H1 (cell line): ENCODE measurements at regions not wholly inside any gene's neighbourhood (a gene's known extent, or its start where the extent isn't known, plus 50 kb on each side); places are given as distances from the start of the nearest gene placed in this dataset.

Source experiments
- CTCF ChIA-PET: fragments of 300-600 bp; sonication (Branson Sonifier 250); formaldehyde crosslinking; loops from one replicate; lab custom pipeline; 2021; ENCODE audit not compliant: partially characterized antibody; lab: Charles Lee
- POLR2A ChIA-PET: fragments of 300-600 bp; sonication (Branson Sonifier 250); formaldehyde crosslinking; loops from one replicate; lab custom pipeline; 2021; ENCODE audit warnings: inconsistent platforms; ENCODE audit not compliant: partially characterized antibody; lab: Charles Lee
- DNase-seq, 2 experiments: peaks; one replicate each; pipeline versions ENCODE4 v3.0.0 to v3.0.0-alpha.2; 2010 to 2022; ENCODE audit warnings: low spot score in 2 of 2, low read depth in 1 of 2, mixed read lengths in 1 of 2
- FAIRE-seq: peaks from 2 replicates; lab custom pipeline; 2011; peaks lifted over from hg19 to GRCh38; lab: Jason Lieb, UNC
- H2AFZ ChIP-seq: 2 replicates; pipeline ENCODE4 v1.8.1; 2012; ENCODE audit warnings: low read length, inconsistent platforms
- H2AK5ac ChIP-seq: 2 replicates; pipeline ENCODE4 v1.6.1; 2013; ENCODE audit warnings: low read depth, low read length
- H2BK120ac ChIP-seq: replicated peaks from 2 replicates; pipeline ENCODE3; 2013; ENCODE audit warnings: low read depth, low read length, inconsistent platforms
- H2BK12ac ChIP-seq: 2 replicates; pipeline ENCODE4 v1.6.1; 2013; ENCODE audit warnings: low read depth, low read length
- H2BK15ac ChIP-seq: 2 replicates; pipeline ENCODE4 v1.6.1; 2013; ENCODE audit warnings: low read length
- H2BK20ac ChIP-seq: 2 replicates; pipeline ENCODE4 v1.6.1; 2013; ENCODE audit warnings: low read length
- H2BK5ac ChIP-seq: 2 replicates; pipeline ENCODE4 v1.6.1; 2013; ENCODE audit warnings: low read depth, low read length
- H3K14ac ChIP-seq: 2 replicates; pipeline ENCODE4 v1.6.1; 2013; ENCODE audit warnings: inconsistent platforms; ENCODE audit not compliant: insufficient read length
- H3K18ac ChIP-seq: 2 replicates; pipeline ENCODE4 v1.6.1; 2013; ENCODE audit warnings: low read length; ENCODE audit errors: extremely low read depth
- H3K23ac ChIP-seq: 2 replicates; pipeline ENCODE4 v1.6.1; 2013; ENCODE audit warnings: inconsistent platforms; ENCODE audit not compliant: insufficient read length
- H3K23me2 ChIP-seq: 2 replicates; pipeline ENCODE4 v1.6.1; 2013; ENCODE audit warnings: low read depth, low read length
- H3K27ac ChIP-seq: 2 replicates; pipeline ENCODE4 v1.6.1; 2011; ENCODE audit warnings: low read depth, low read length, inconsistent platforms
- H3K27me3 ChIP-seq, 4 experiments: replicated peaks in 1 of 4; 1 replicate in 1 of 4; 2 replicates in 3 of 4; pipeline versions ENCODE4 v1.6.1 to v1.8.1; 2011 to 2013; ENCODE audit warnings: low read length in 3 of 4, mild to moderate bottlenecking in 3 of 4, inconsistent platforms in 2 of 4, mixed read lengths in 2 of 4, moderate library complexity in 1 of 4; ENCODE audit not compliant: control insufficient read depth in 3 of 4, insufficient read depth in 3 of 4; ENCODE audit errors: extremely low read depth in 1 of 4
- H3K36me3 ChIP-seq, 4 experiments: 2 replicates each; pipeline versions ENCODE4 v1.6.1 to v1.8.1; 2011 to 2013; ENCODE audit warnings: mild to moderate bottlenecking in 4 of 4, low read length in 3 of 4, moderate library complexity in 2 of 4, control low read depth in 1 of 4, inconsistent platforms in 1 of 4; ENCODE audit not compliant: insufficient read depth in 4 of 4, control insufficient read depth in 2 of 4
- H3K4ac ChIP-seq: replicated peaks from 2 replicates; pipeline ENCODE3; 2013; ENCODE audit warnings: low read length, low read depth, mixed read lengths, inconsistent platforms; ENCODE audit not compliant: insufficient read length
- H3K4me1 ChIP-seq, 4 experiments: replicated peaks in 1 of 4; 1 replicate in 1 of 4; 2 replicates in 3 of 4; pipeline versions ENCODE4 v1.6.1 to v1.8.1; 2011 to 2013; ENCODE audit warnings: low read length in 3 of 4, inconsistent platforms in 2 of 4, mixed read lengths in 1 of 4; ENCODE audit not compliant: insufficient read depth in 4 of 4, control insufficient read depth in 3 of 4
- H3K4me2 ChIP-seq, 2 experiments: 2 replicates each; pipeline versions ENCODE4 v1.6.1 to v1.8.1; 2011 to 2013; ENCODE audit warnings: low read depth in 2 of 2, low read length in 2 of 2, control low read depth in 1 of 2, inconsistent platforms in 1 of 2, mild to moderate bottlenecking in 1 of 2; ENCODE audit not compliant: insufficient read depth in 1 of 2
- H3K4me3 ChIP-seq, 4 experiments: fragments of 200-600, 300-600 bp in 1 of 4; sonication (generic), shearing (Covaris generic), sonication (Bioruptor Twin) in 1 of 4; 2 replicates each; pipeline versions ENCODE4 v1.5.1 to v1.8.1; 2011 to 2016; ENCODE audit warnings: low read length in 4 of 4, low read depth in 3 of 4, control low read depth in 2 of 4, inconsistent platforms in 2 of 4, mild to moderate bottlenecking in 2 of 4, mixed read lengths in 1 of 4, moderate library complexity in 1 of 4; ENCODE audit not compliant: insufficient read depth in 2 of 4; ENCODE audit errors: extremely low read depth in 1 of 4
- H3K56ac ChIP-seq: replicated peaks from 2 replicates; pipeline ENCODE3; 2013; ENCODE audit warnings: low read depth, mild to moderate bottlenecking, mixed read lengths, low read length, inconsistent platforms; ENCODE audit not compliant: insufficient read length
- H3K79me1 ChIP-seq: 2 replicates; pipeline ENCODE4 v1.6.1; 2013; ENCODE audit warnings: low read depth, low read length, control low read depth
- H3K79me2 ChIP-seq, 2 experiments: 2 replicates each; pipeline versions ENCODE4 v1.6.1 to v1.8.1; 2012 to 2013; ENCODE audit warnings: low read length in 2 of 2, mild to moderate bottlenecking in 2 of 2, inconsistent platforms in 1 of 2; ENCODE audit not compliant: insufficient read depth in 2 of 2, control insufficient read depth in 1 of 2
- H3K9ac ChIP-seq, 4 experiments: replicated peaks in 1 of 4; 1 replicate in 1 of 4; 2 replicates in 3 of 4; pipeline versions ENCODE4 v1.6.1 to v1.8.1; 2011 to 2013; ENCODE audit warnings: low read depth in 3 of 4, low read length in 3 of 4, control low read depth in 2 of 4, mild to moderate bottlenecking in 2 of 4, moderate library complexity in 2 of 4, inconsistent platforms in 1 of 4; ENCODE audit errors: extremely low read depth in 1 of 4
- H3K9me3 ChIP-seq, 2 experiments: 2 replicates each; pipeline versions ENCODE4 v1.6.1 to v1.8.1; 2012 to 2013; ENCODE audit warnings: mild to moderate bottlenecking in 2 of 2, moderate library complexity in 2 of 2, control low read depth in 1 of 2, inconsistent platforms in 1 of 2, low read depth in 1 of 2, low read length in 1 of 2, mixed read lengths in 1 of 2; ENCODE audit not compliant: insufficient read depth in 2 of 2
- H4K20me1 ChIP-seq, 2 experiments: replicated peaks in 1 of 2; 2 replicates each; pipeline versions ENCODE3 to v1.8.1; 2011 to 2013; ENCODE audit warnings: inconsistent platforms in 2 of 2, low read length in 2 of 2, mild to moderate bottlenecking in 1 of 2; ENCODE audit not compliant: insufficient read depth in 2 of 2, control insufficient read depth in 1 of 2
- H4K5ac ChIP-seq: 2 replicates; pipeline ENCODE4 v1.6.1; 2013; ENCODE audit warnings: low read length, low read depth, mixed read lengths, inconsistent platforms; ENCODE audit not compliant: insufficient read length
- H4K8ac ChIP-seq: 2 replicates; pipeline ENCODE4 v1.8.0; 2013; ENCODE audit warnings: mild to moderate bottlenecking, moderate library complexity, low read length, inconsistent platforms; ENCODE audit not compliant: insufficient read depth; ENCODE audit errors: extremely low read depth
- H4K91ac ChIP-seq: replicated peaks from 2 replicates; pipeline ENCODE3; 2013; ENCODE audit warnings: low read length, mixed read lengths, inconsistent platforms; ENCODE audit not compliant: insufficient read length
- BACH1 ChIP-seq: IDR thresholded peaks from 2 replicates; pipeline ENCODE4 v1.6.1; 2012; ENCODE audit warnings: low read length, improper control_type of control experiment
- BRCA1 ChIP-seq: IDR thresholded peaks from 2 replicates; pipeline ENCODE4 v1.6.1; 2012; ENCODE audit warnings: low read depth, low read length, improper control_type of control experiment
- CREB1 ChIP-seq: IDR thresholded peaks from 2 replicates; pipeline ENCODE4 v1.6.1; 2012; ENCODE audit warnings: inconsistent platforms
- CTBP2 ChIP-seq: IDR thresholded peaks from 2 replicates; pipeline ENCODE4 v1.7.0; 2011; ENCODE audit warnings: borderline replicate concordance, mild to moderate bottlenecking, moderate library complexity, mixed read lengths, low read length; ENCODE audit not compliant: insufficient read depth, insufficient read length
- EGR1 ChIP-seq: IDR thresholded peaks from 2 replicates; pipeline ENCODE4 v1.6.1; 2011; ENCODE audit warnings: low read depth, low read length, borderline replicate concordance
- JUN ChIP-seq: IDR thresholded peaks from 2 replicates; pipeline ENCODE4 v1.6.1; 2011; ENCODE audit warnings: low read depth, mild to moderate bottlenecking, improper control_type of control experiment, low read length
- KDM1A ChIP-seq: fragments of 200-600, 300-600 bp; sonication (generic); IDR thresholded peaks from 2 replicates; pipeline ENCODE4 v1.7.1; 2016; ENCODE audit warnings: mild to moderate bottlenecking, low read length, borderline replicate concordance
- POLR2A ChIP-seq, 2 experiments: IDR thresholded peaks; 1 replicate in 1 of 2; 2 replicates in 1 of 2; pipeline ENCODE4 v1.6.1; 2011; ENCODE audit warnings: low read depth in 2 of 2, low read length in 2 of 2, mild to moderate bottlenecking in 2 of 2; ENCODE audit errors: control extremely low read depth in 1 of 2
- POU5F1 ChIP-seq: IDR thresholded peaks from 2 replicates; pipeline ENCODE4 v1.6.1; 2011; ENCODE audit warnings: low read depth, mild to moderate bottlenecking, low read length, moderate library complexity
- RBBP5 ChIP-seq: IDR thresholded peaks from 2 replicates; pipeline ENCODE4 v1.7.1; 2012; ENCODE audit warnings: low read depth, mild to moderate bottlenecking, inconsistent platforms, low read length, moderate library complexity, borderline replicate concordance
- RXRA ChIP-seq: IDR thresholded peaks from 2 replicates; pipeline ENCODE4 v1.6.1; 2011; ENCODE audit warnings: low read depth, mild to moderate bottlenecking, low read length, moderate library complexity; ENCODE audit not compliant: insufficient read depth
- SAP30 ChIP-seq: fragments of 300-600 bp; sonication (generic); IDR thresholded peaks from 2 replicates; pipeline ENCODE4 v1.7.1; 2012; ENCODE audit warnings: low read length, moderate library complexity, mild to moderate bottlenecking, inconsistent platforms; ENCODE audit not compliant: insufficient read depth, insufficient replicate concordance
- SIN3A ChIP-seq, 2 experiments: IDR thresholded peaks in 1 of 2; conservative IDR thresholded peaks in 1 of 2; 2 replicates each; pipeline ENCODE4 v1.6.1; 2011 to 2012; ENCODE audit warnings: low read length in 2 of 2, improper control_type of control experiment in 1 of 2, low read depth in 1 of 2, mild to moderate bottlenecking in 1 of 2
- SUZ12 ChIP-seq: fragments of 200-600 bp; sonication (generic); IDR thresholded peaks from 2 replicates; pipeline ENCODE4 v1.6.1; 2012; ENCODE audit warnings: mild to moderate bottlenecking, inconsistent platforms, low read length, moderate library complexity, mixed read lengths
- TBP ChIP-seq: IDR thresholded peaks from 2 replicates; pipeline ENCODE4 v1.6.1; 2011; ENCODE audit warnings: low read depth, low read length, improper control_type of control experiment
- YY1 ChIP-seq: IDR thresholded peaks from 2 replicates; pipeline ENCODE4 v1.6.1; 2011; ENCODE audit warnings: low read depth, mild to moderate bottlenecking, low read length
- WGBS, 2 experiments: shearing (Covaris generic) in 1 of 2; methylation state at CpG; one replicate each; pipeline versions ENCODE4 v1.1.6 to v1.1.7; 2013 to 2015; ENCODE audit warnings: low lambda C conversion rate in 2 of 2, mixed read lengths in 2 of 2, inconsistent platforms in 1 of 2, low coverage in 1 of 2, missing lambda C conversion rate in 1 of 2; ENCODE audit not compliant: insufficient replicate concordance in 2 of 2, insufficient coverage in 1 of 2, insufficient read length in 1 of 2; ENCODE audit errors: extremely low coverage in 1 of 2, missing lambda C conversion rate in 1 of 2; 5-methylcytosine and 5-hydroxymethylcytosine counted together

DNA sequence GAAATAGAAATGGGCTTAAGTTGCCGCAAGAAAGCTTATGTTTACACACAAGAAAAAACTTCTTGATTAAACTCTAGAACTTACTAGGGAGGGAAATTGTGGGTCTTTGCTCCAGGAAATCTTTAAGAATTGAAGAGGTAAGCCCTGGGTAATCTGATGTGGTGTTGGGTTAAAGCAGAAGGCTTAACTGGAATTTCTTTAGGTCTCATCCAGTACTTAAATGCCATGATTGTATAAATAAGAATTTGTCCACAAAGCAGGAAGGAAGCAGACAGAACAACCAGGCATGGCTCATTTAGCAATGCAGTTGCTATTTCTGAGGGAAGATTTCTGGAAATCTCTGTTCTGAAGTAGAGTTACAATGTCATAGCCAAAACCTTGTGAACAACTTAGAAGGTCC lies 360.4 kb downstream of the KLF5 start:
- FAIRE-seq = no peak
- no peak for TF ChIP-seq RBBP5
- TF ChIP-seq POU5F1 = no peak
- TF ChIP-seq SUZ12 = no peak
- no peak for TF ChIP-seq CTBP2
- no peak for TF ChIP-seq EGR1
- no peak for TF ChIP-seq BACH1
- no peak for TF ChIP-seq CREB1
- no peak for TF ChIP-seq BRCA1
- TF ChIP-seq TBP = no peak
- TF ChIP-seq KDM1A = no peak
- TF ChIP-seq RXRA = no peak
- no peak for TF ChIP-seq SIN3A (conservative IDR thresholded peaks at IDR 0.05 in 1 of 2, IDR thresholded peaks at IDR 0.05 in 1 of 2; ENCODE audit: low read depth in 1 of 2, low read length in 2 of 2)
- TF ChIP-seq JUN = no peak
- TF ChIP-seq SAP30 = no peak
- TF ChIP-seq YY1 = no peak
- no peak for TF ChIP-seq POLR2A (IDR thresholded peaks at IDR 0.05; ENCODE audit: control extremely low read depth in 1 of 2, low read depth in 2 of 2, low read length in 2 of 2)

More for the DNA sequence above, 360.4 kb downstream of the KLF5 start:
- H3K27me3 ChIP-seq = no peaks in the 10 kb centered on the region
- H3K4me3 ChIP-seq = no peak overlapping the region
- H3K27ac ChIP-seq = no peak overlapping the region
- H2AFZ ChIP-seq = no peak overlapping the region
- H3K18ac ChIP-seq = no peak overlapping the region
- H3K9ac ChIP-seq = no peak overlapping the region
- H3K79me1 ChIP-seq = no peaks in the 10 kb centered on the region
- H4K8ac ChIP-seq = no peak overlapping the region
- H3K79me2 ChIP-seq = no peaks in the 10 kb centered on the region
- H3K9me3 ChIP-seq = no peaks in the 10 kb centered on the region
- no peak overlapping the region for H4K5ac ChIP-seq
- no peak overlapping the region for H2BK20ac ChIP-seq
- H2AK5ac ChIP-seq = no peak overlapping the region
- H4K20me1 ChIP-seq = no peaks in the 10 kb centered on the region
- no peak overlapping the region for H2BK15ac ChIP-seq
- no peak for DNase-seq
- no peak overlapping the region for H3K56ac ChIP-seq
- no peak overlapping the region for H3K4me2 ChIP-seq
- no peak overlapping the region for H4K91ac ChIP-seq
- no peaks in the 10 kb centered on the region for H3K4me1 ChIP-seq
- no peak overlapping the region for H2BK120ac ChIP-seq
- H3K23me2 ChIP-seq = no peaks in the 10 kb centered on the region
- CTCF ChIA-PET = interaction anchor here (1.2 kb wide), 1 partner anchor 17 kb away, joined by 3 read pairs; no protein-coding TSS in a partner anchor
- H2BK12ac ChIP-seq = no peak overlapping the region
- H3K36me3 ChIP-seq = no peaks in the 10 kb centered on the region
- WGBS, 2 experiments = 94% methylated on average over 1 of the region's 1 CpG; no CpG with 5 or more reads in 1 of the 2 experiments
- no peak overlapping the region for H3K4ac ChIP-seq
- no peak overlapping the region for H3K14ac ChIP-seq
- no peak overlapping the region for H3K23ac ChIP-seq
- no peak overlapping the region for H2BK5ac ChIP-seq
- POLR2A ChIA-PET = no interaction called here
